ENCODE measurements at regions not wholly inside any gene's neighbourhood (a gene's known extent, or its start where the extent isn't known, plus 50 kb on each side); places are given as distances from the start of the nearest gene placed in this dataset.

- TF ChIP-seq POLR2A (IDR thresholded peaks at IDR 0.05) (no peak), CTCF (IDR thresholded peaks at IDR 0.05) (no peak)
Measured at GRCh38 chr15:53320816-53321215, 438.6 kb downstream of the WDR72 start.

GRCh38 chr15:53312707-53313106 is 446.8 kb downstream of the WDR72 start:
- intact Hi-C loops (cut with DNase I) = no loop called here
- Histone ChIP-seq H3K27me3 (no peaks in the 10 kb centered on the region), H3K4me1 (peaks cover 7% of the 10 kb centered on the region), H3K4me3 (no peak overlapping the region), H3K27ac (no peak overlapping the region), H3K9me3 (no peaks in the 10 kb centered on the region), H3K36me3 (replicated peaks in 1 of 2; ENCODE audit: insufficient read depth in 1 of 2, low read depth in 2 of 2) (no peaks in the 10 kb centered on the region)
- TF ChIP-seq POLR2A (IDR thresholded peaks at IDR 0.05) (no peak), CTCF (IDR thresholded peaks at IDR 0.05) (no peak)
- ATAC-seq (no peak), DNase-seq (no peak)
- 8 to 23% methylated on average over 2 to 3 of the region's 3 CpGs for WGBS, 2 donors

More at GRCh38 chr15:53320816-53321215, 438.6 kb downstream of the WDR72 start:
- WGBS, 2 donors = 82 to 84% methylated on average over 5 of the region's 5 CpGs
- ATAC-seq (no peak), DNase-seq (no peak)
- intact Hi-C loops (cut with DNase I) = no loop called here
- Histone ChIP-seq H3K4me1 (peaks cover 8% of the 10 kb centered on the region), H3K27ac (no peak overlapping the region), H3K4me3 (no peak overlapping the region), H3K9me3 (no peaks in the 10 kb centered on the region), H3K36me3 (replicated peaks in 1 of 2; ENCODE audit: insufficient read depth in 1 of 2, low read depth in 2 of 2) (no peaks in the 10 kb centered on the region), H3K27me3 (no peaks in the 10 kb centered on the region)

GRCh38 chr15:53310709-53311108 is 448.8 kb downstream of the WDR72 start:
- peaks cover 7% of the 10 kb centered on the region for H3K4me1 ChIP-seq
- intact Hi-C loops (cut with DNase I) = no loop called here
- H3K4me3 ChIP-seq = no peak overlapping the region
- DNase-seq (no peak), ATAC-seq (no peak)
- H3K9me3 ChIP-seq = no peaks in the 10 kb centered on the region
- no peak overlapping the region for H3K27ac ChIP-seq
- TF ChIP-seq POLR2A (IDR thresholded peaks at IDR 0.05) (no peak), CTCF (IDR thresholded peaks at IDR 0.05) (no peak)
- H3K27me3 ChIP-seq = no peaks in the 10 kb centered on the region
- no peaks in the 10 kb centered on the region for H3K36me3 ChIP-seq (replicated peaks in 1 of 2; ENCODE audit: insufficient read depth in 1 of 2, low read depth in 2 of 2)
- WGBS, 2 donors = 91 to 100% methylated on average over 1 of the region's 1 CpG

GRCh38 chr15:53307952-53308624 is 451.4 kb downstream of the WDR72 start:
- TF ChIP-seq POLR2A (IDR thresholded peaks at IDR 0.05) = no peak
- TF ChIP-seq CTCF (IDR thresholded peaks at IDR 0.05) = no peak
- H3K36me3 ChIP-seq (replicated peaks in 1 of 2; ENCODE audit: insufficient read depth in 1 of 2, low read depth in 2 of 2) = no peaks in the 10 kb centered on the region
- no peak overlapping the region for H3K4me3 ChIP-seq
- peaks cover 7% of the 10 kb centered on the region for H3K4me1 ChIP-seq
- WGBS, 2 donors = 92 to 94% methylated on average over 5 of the region's 5 CpGs
- H3K27me3 ChIP-seq = no peaks in the 10 kb centered on the region
- DNase-seq = no peak
- ATAC-seq = no peak
- intact Hi-C loops (cut with DNase I) = no loop called here
- no peaks in the 10 kb centered on the region for H3K9me3 ChIP-seq
- no peak overlapping the region for H3K27ac ChIP-seq

- Histone ChIP-seq H3K36me3 (replicated peaks in 1 of 2; ENCODE audit: insufficient read depth in 1 of 2, low read depth in 2 of 2) (no peaks in the 10 kb centered on the region), H3K4me1 (no peaks in the 10 kb centered on the region), H3K27ac (no peak overlapping the region), H3K4me3 (no peak overlapping the region), H3K27me3 (no peaks in the 10 kb centered on the region), H3K9me3 (no peaks in the 10 kb centered on the region)
- 75 to 88% methylated on average over 2 of the region's 2 CpGs for WGBS, 2 donors
- DNase-seq (no peak), ATAC-seq (no peak)
- TF ChIP-seq POLR2A (IDR thresholded peaks at IDR 0.05) (no peak), CTCF (IDR thresholded peaks at IDR 0.05) (no peak)
- intact Hi-C loops (cut with DNase I) = no loop called here
Measured at GRCh38 chr15:53305554-53305953, 453.9 kb downstream of the WDR72 start.
